NCI-H2107 (cell line): ENCODE measurements at regions not wholly inside any gene's neighbourhood (a gene's known extent, or its start where the extent isn't known, plus 50 kb on each side); places are given as distances from the start of the nearest gene placed in this dataset.
"Not testable (repeated sequence)": the region's sequence is repeated elsewhere in the genome, so short reads cannot be mapped to it uniquely, and the experiment has no call there.

Experiments used
- DNase-seq: peaks from one replicate; lab custom pipeline; 2025; lab: John Stamatoyannopoulos, UW

DNA sequence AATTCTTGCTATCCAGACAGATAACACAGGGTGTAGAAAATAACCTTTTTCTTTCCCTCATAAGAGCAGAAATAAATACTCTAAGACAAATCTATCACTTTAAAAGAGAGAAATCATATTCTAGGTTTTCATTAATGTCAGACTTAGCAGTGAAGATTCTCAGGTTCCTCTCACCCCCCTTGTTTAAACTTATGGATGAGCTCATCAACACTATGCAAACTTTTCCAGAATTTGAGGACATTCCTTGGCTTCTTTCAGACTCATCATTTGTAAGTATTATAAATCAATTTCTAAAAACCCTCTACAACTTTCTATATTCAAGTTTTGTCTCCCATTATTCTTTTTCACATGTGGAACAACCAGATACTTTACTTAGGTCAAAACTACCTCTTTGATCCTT, 374.9 kb upstream of the TRPC7 start:
- DNase-seq, result no peak

DNA sequence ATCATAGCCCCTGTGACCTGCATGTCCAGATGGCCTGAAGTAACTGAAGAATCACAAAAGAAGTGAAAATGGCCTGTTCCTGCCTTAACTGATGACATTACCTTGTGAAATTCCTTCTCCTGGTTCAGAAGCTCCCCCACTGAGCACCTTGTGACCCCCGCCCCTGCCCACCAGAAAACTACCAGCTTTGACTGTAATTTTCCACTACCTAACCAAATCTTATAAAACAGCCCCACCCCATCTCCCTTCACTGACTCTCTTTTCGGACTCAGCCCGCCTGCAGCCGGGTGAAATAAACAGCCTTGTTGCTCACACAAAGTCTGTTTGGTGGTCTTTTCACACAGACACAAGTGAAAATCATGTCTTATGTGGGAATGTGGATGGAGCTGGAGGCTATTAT, 373.9 kb upstream of the TRPC7 start:
- DNase-seq, result not testable (repeated sequence)

DNA sequence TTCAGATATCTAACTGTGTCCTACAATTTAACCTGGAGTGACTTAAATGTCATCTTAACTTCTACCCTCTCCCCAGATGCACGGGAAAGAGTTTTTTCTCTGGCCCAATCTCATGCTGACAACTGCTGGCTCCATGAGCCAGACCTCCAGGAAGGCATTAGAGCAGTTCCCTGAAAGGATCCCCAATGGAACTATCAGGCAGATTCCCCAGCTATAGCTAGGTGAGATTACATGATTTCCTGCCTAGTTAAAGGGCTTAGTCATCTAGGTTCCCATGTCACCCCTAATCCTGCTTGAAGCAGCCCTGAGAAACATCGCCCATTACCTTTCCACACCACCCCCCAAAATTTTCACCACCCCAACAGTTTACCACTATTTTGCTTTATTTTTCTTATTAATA, 373.5 kb upstream of the TRPC7 start:
- DNase-seq, result no peak

DNA sequence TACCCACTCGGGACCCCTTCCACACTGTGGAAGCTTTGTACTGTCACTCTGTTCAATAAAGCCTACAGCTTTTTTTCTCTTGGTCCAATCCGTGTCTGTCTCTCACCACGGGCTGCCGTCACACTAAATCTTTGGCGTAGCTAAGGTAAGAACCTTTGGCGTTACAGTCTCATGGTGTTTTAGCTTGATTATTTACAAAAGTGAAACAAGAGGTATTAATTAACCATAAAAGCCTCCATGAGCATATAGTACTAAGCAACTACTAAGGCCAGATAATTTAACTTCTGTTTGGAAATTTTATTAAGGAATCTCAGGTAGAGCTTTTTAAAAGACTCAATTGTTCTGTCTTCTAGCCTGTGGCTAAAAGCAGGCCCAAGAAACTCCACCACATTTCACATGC, 370.7 kb upstream of the TRPC7 start:
- DNase-seq, result no peak

DNA sequence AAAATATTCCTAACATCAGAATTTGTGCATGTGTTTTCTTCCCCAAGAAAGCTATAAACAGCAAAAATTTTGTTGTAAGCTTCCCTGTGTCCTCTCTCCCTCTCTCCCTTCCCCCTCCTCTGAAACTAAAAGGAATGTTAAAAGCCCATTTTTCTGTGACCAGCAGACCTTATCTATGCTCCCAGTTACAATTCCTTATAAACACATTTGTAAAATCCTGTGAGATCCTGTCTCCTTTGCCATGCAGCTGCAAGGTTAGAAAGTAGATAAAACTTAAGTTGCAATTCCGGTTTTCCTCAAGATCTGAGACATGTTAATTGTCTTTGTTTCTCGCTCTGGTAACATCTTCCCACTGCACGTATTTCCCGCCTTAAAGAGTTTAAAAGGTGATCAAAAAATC, 370.3 kb upstream of the TRPC7 start:
- DNase-seq, result not testable (repeated sequence)

DNA sequence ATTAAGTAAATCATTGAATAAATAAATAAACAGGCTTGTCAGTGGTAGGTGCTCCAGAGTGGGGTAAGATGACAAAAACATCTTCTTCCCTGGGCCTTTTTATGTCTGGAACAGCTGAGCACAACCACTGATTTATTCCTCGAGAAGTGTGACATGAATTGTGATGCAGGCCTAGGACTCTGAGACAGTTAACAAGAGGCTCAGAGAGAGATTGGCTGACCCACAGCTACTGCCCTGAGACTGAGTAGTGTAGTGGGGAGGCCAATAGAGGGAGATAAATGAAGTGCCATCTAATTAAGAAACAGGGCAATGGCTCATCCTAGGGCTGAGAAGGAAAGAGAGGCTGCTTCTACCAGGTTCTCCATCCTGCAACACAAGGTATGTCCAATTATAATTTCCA, 369.3 kb upstream of the TRPC7 start:
- no peak for DNase-seq

DNA sequence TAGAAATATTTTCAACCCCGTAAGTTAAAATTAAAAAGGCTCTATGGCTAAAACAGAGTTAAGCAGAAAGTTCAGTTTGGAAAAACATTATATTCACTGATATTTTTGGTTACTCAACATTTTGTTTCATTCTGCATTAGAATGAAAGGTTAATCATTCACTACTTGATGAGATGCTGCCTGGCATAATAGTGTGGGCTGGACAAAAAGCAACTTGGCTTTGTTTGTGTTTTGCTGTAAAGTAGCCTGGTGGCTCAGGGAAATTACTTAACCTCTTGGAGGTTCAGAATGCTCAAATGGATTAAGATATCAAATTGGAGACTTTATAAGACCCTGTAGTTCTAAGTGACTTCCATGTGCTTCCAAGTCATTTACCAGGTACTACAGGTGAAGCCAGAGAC, 367.4 kb upstream of the TRPC7 start:
- no peak for DNase-seq

DNA sequence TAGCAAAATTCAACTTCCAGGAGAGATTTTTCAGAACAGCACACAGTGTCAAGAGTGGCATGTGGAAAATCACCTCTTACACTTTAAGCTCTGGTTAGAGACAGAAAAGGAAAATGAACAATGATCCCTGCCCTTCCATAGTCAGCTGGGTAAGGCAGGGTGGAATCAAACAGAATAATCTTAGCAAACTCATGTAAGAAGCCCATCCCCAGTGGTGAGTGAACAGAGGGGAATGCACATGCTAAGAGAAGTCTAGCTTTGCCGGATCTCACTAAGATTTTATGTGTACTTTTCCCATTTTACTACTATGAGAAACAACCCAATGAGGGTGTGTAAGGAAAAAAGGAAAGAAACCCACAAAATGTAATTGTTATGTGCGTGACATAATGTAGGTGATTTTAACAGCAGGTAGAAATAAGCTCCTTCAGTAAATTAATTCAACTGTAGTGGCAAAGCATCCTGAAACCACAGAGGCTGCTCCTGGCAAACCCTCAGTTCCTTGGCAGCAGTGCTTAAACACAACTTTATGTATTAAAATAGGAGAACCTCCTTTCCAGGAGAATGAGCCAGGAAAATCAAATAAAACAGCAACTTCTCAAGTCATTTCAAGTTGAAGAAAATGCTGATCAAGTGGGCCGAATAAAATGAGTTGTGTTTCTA, 366.0 kb upstream of the TRPC7 start:
- no peak for DNase-seq

DNA sequence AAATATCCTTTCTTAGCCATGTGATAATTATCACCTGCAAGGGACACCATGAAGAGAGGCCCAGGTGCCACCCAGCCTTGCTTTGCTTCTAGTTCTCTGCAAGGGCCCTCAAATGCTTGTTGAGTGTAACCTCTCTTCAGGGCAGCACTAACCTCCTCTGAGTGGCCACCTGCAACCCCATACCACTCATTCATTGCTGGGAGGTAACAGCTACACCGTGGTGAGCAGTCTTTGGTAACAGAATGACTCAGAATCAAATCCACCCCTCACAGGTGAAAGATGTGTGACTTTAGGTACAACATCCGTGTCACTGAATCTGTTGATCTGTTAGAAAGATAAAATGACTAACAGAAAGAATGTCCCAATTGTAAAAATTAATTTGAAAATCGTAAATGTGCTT, 365.1 kb upstream of the TRPC7 start:
- no peak for DNase-seq

DNA sequence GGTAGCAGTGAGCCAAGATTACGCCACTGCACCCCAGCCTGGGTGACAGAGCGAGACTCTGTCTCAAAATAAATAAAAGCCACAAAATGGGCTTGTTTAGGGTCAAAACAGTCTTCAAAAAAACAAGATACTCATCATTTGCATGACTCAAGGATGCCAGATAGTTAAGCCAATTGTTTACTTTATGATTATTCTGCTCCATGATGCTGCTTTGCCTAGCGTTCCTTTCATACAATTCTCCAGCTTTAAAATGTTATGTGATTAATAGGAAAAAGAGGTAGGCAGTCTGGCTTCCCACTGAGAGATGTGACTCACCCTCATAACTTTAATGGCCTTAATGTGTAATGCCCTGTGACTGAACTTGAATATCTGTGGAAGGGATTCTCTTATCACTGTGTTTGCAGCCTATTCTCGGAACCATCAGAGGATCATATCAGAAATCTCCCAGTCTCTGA, 364.6 kb upstream of the TRPC7 start:
- DNase-seq, result no peak

DNA sequence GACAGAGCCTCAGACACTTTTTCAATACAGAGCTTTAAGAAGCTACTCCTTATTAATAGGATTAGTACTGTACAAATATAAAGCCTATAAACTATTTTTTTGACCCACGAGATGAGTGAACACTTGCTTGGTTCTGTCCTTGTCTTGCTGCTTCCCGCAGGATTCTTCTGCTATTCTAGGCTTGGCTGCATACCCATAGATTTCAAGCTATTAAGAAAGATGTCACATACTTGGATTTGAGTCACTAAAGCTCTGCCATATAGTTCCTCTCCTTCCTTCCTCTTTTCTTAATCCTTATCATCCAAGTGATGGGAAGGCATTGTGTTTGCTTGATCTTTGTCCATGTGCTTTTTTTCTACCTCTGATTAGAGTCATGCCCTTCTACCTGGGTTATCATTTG, 361.2 kb upstream of the TRPC7 start:
- DNase-seq, result no peak

DNA sequence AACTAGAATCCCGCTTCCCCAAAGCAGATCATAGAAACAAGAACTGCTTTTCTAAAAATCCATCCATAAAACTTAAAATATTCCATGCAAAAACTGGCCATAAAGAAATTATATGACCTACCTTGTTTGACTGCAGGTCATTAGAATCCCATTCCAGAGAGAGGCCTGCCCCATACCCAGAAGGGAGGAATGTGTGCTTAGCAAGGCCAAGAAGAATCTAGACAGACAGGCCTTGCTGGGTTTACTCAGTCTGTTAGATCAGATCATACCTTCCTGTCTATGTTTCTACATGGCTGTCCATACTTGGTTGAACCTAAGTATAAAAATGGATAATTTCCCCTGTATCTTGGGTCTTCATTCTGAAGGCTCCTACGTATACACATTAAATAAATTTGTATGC, 358.8 kb upstream of the TRPC7 start:
- no peak for DNase-seq

DNA sequence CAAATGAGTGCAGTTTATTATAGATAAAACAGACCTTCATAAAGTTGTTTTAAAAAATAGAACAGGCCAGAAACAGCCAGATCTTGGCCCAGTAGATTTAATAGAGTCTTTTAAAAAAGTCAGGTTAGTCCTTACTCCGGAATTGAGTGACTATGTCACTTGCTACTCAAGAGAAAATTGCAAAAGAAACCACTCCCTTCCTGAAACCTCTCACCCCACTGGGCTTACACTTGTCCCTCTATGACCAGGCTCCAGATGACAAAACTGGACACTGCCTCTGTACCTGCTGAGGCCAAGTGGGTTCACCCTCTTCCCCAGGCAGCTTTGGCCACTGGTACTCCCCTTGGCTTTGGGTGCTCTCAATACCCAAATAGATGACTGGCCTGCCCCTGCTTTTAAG, 357.2 kb upstream of the TRPC7 start:
- no peak for DNase-seq

DNA sequence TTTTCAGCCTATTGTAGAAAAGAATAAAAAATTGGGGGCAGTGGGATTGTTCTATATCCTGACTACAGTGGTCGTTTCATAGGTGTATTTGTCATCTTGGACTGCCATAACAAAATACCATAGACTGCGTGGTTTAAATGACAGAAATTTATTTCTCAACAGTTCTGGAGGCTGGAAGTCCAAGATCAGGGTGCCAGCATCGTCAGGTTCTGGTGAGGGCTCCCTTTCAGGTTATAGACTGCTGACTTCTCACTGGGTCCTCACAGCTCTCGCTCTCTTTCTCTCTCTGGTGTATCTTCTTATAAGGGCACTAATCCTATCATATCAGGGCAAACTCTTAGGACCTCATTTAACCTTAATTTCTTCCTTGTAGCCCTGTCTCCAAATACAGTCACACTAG, 356.7 kb upstream of the TRPC7 start:
- DNase-seq, result no peak

DNA sequence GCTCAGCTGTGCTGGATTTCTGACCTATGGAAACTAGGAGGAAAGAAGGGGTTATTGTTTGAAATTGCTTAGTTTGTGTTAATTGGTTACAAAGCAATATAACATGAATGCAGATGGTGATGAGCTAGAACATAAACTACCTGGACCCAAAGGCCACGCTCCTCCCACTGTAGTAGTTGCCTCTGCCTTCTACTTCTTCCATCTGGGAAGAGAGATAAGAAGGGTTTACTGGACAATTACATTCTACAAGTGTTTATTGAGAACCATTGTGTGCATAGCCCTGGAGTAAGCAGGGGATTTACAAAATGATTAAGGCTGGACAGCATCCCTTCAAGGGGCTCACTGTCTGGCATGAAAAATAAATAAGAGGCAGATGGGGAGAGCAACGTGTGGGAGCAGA, 355.3 kb upstream of the TRPC7 start:
- DNase-seq, result no peak

DNA sequence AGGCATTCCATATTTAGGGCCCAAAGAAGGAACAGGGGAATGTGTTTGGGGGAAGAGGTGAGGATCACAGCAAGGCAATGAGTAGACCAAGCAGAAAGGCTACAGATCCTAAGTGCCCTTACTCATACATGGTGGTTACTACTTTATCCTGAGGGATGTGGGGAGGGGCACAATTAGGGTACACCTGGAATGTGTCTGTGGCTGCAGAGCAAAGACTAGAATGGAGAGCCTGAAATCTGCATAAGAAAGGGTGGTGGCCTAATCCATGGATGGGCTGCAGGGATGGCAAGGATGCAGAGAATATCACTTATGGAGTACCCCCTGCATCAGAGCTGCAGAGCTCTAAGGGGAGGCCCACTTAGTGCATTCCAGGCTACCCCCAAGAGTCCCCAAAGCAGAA, 352.6 kb upstream of the TRPC7 start:
- DNase-seq, result no peak

DNA sequence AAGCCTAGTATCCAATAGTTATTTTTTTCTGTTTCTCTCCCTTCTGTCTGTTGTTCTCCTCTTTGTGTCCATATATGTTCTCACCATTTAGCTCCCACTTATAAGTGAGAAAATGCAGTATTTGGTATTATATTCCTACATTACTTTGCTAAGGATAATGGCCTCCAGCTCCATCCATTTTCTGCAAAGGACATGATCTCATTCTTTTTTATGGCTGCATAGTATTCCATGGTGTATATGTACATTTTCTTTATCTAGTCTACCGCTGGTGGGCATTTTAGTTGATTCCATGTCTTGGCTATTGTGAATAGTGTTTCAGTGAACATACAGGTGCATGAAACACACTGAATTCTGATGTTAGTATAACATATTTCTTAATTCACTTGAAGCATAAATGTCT, 348.9 kb upstream of the TRPC7 start:
- no peak for DNase-seq

DNA sequence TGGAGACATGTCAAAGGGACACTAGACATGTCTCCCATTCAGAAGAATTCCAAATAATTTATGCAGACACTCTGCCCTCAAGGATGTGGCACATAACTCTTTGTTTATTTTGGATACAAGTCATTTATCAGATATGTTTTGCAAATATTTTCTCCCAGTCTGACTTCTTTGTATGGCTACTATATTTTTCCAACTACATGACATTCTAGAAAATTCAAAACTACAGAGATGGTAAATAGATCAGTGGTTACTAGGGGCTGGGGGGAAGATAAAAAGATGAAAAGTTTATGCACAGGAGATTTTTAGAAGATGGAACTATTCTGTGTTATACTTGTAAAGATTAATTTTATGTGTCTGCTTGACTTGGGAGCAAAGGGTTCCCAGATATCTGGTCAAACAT, 347.3 kb upstream of the TRPC7 start:
- no peak for DNase-seq

DNA sequence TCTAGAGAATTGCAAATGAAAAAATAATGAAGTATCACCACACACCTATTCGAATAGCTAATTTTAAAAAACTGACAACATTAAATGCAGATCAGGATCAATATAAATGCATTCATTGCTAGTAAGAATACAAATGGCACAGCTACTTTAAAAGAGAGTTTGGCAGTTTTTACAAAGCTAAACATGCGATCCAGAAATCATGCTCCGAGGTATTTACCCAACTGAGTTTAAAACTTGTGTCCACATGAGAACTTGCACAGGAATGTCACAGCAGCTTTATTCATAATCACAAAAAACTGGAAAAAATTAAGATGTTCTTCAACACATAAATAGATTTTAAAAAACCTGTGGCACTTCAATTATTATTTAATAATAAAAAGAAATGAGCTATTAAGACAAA, 345.5 kb upstream of the TRPC7 start:
- no peak for DNase-seq

DNA sequence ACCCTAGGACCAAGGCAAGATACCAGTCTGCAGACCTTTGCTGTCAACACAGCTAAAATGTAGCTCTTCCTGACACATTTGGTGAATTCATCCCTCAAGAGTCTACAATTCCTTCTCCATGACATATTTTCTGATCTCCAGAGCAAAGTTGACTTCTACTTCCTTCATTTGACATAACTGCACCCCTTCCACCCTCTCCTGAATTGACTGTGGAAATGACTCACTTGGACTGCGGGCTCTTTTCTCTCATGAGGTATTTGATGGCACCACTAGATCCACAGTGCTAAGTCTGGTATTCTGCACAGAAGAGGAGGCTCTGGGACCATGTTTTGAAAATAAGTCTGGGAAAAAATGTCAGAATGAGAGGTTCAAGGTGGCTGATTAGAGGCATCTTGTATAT, 338.4 kb upstream of the TRPC7 start:
- no peak for DNase-seq

DNA sequence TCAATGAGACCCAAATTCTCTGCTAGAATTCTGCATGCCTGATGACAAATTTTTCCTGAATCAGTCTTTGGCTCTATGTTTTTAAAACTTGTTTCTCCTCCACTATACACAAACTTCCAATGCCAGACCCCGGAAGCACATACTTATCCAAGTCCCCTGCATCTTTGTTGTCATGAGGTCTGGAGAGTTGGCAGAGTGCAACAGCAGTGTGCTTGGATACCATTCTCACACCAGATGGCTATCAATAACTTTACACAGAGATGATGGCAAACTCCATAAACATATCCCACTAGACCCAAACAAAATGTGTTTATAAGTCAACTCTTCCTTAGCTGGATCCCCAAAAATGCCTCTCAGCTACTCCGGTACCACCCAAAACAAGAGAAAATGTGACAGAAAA, 337.7 kb upstream of the TRPC7 start:
- no peak for DNase-seq

DNA sequence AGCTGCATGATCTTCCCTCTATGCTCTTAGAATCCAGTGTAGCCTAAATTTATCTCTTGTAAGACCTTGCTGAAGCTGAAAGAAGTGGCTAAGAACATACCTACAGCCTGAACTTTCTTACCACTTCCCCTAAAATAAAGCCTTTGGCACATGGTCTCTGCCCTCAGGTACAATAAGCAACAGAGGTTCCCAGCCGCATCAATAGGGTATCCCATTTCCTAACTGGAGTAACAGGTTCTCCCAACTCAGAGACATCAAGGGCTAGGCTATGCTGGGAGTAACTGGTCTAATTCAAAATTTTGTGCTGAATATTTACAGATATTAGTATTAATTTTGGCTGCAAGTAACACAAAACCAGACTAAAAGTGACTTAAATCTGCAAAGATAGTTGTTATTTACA, 335.8 kb upstream of the TRPC7 start:
- no peak for DNase-seq

DNA sequence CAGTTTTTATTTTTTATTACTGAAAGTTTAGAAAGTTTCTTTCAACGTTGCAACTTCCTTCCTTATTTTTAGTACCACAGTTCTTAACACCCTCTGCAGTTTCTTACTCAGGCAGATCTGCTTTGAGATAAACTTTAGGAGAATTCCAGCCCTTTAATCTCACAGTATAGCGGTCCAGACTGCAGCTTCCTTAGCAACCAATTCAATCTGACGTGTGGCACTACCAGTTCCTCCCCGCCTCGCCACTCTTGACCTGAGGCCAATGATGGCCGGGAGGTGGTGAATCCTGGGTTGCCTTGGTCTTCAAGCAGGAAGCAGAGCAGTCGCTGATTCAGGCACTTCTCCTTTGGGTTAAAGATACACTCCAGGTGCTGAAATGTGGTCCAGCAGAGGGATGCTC, 334.3 kb upstream of the TRPC7 start:
- DNase-seq, result no peak

DNA sequence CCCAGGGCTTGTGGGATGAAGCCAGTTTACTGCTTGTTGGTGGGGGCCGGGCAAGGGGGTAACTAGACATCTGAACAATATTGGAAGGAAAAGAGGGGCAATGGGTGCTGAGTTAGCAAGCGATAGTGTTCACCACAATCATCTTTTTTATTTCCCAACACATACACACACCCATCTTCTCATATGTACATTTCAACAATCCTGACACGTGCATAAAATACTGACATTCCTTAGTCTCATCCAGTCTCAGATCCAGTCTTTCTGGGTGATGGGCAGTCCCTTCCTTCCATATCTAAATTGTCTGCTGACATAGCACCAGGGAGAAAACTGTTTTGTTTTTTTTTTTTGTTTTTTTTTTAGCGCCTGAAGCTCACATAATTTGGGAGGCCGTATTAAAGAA, 333.6 kb upstream of the TRPC7 start:
- no peak for DNase-seq

DNA sequence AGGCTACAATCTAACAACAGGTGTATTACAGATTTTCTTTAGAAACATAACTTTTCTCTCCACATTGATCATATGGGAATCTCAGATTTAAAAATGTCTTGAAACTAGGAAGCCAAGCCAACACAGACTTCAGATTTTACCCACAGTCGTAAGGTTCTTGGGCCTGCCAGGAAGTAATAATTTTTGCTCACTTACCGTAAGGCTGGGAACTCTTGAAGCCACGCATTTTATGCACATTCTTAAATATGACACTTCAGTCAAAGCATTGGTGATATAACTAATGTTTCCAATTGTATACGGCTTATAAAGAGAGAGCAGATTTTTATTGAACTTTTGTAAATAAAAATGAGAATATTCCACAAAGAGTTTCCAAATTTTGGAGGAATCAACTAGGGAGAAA, 328.9 kb upstream of the TRPC7 start:
- no peak for DNase-seq
